COLO829 (cell line): ENCODE measurements at regions not wholly inside any gene's neighbourhood (a gene's known extent, or its start where the extent isn't known, plus 50 kb on each side); places are given as distances from the start of the nearest gene placed in this dataset.

Source experiments
- DNase-seq: peaks from one replicate; pipeline ENCODE4 v3.0.0; 2012; ENCODE audit warnings: low spot score

- no peak for DNase-seq
These were observed 1252.1 kb upstream of the ADGRL4 start for GRCh38 chr1:80258659-80259058.

GRCh38 chr1:80251591-80251990 lies 1245.1 kb upstream of the ADGRL4 start:
- no peak for DNase-seq

- DNase-seq, result no peak
These were observed 1244.6 kb upstream of the ADGRL4 start for GRCh38 chr1:80251171-80251570.

GRCh38 chr1:80250573-80251168 lies 1244.1 kb upstream of the ADGRL4 start:
- DNase-seq, result no peak

- no peak for DNase-seq
These were observed 1243.2 kb upstream of the ADGRL4 start for GRCh38 chr1:80249699-80250098.

- DNase-seq, result no peak
These were observed 1242.4 kb upstream of the ADGRL4 start for GRCh38 chr1:80248886-80249285.

- no peak for DNase-seq
These were observed 1239.3 kb upstream of the ADGRL4 start for GRCh38 chr1:80245813-80246212.

- DNase-seq, result no peak
These were observed 1237.8 kb upstream of the ADGRL4 start for GRCh38 chr1:80244372-80244771.

- DNase-seq, result no peak
These were observed 1235.0 kb upstream of the ADGRL4 start for GRCh38 chr1:80241566-80241965.

GRCh38 chr1:80225510-80225909 lies 1219.0 kb upstream of the ADGRL4 start:
- no peak for DNase-seq

GRCh38 chr1:80221319-80221718 lies 1214.8 kb upstream of the ADGRL4 start:
- DNase-seq, result no peak

GRCh38 chr1:80218112-80218511 lies 1211.6 kb upstream of the ADGRL4 start:
- peak; percentile 1 for DNase-seq

- peak; percentile 20 for DNase-seq
These were observed 1211.0 kb upstream of the ADGRL4 start for GRCh38 chr1:80217377-80217986.

GRCh38 chr1:80214888-80215540 lies 1208.5 kb upstream of the ADGRL4 start:
- no peak for DNase-seq

- DNase-seq, result no peak
These were observed 1206.4 kb upstream of the ADGRL4 start for GRCh38 chr1:80212948-80213347.

- no peak for DNase-seq
These were observed 1205.3 kb upstream of the ADGRL4 start for GRCh38 chr1:80211691-80212380.

GRCh38 chr1:80202118-80202517 lies 1195.6 kb upstream of the ADGRL4 start:
- DNase-seq, result no peak

- DNase-seq, result no peak
These were observed 1187.7 kb upstream of the ADGRL4 start for GRCh38 chr1:80194221-80194620.

- no peak for DNase-seq
These were observed 1174.9 kb upstream of the ADGRL4 start for GRCh38 chr1:80181418-80181817.

GRCh38 chr1:80171631-80172030 lies 1165.1 kb upstream of the ADGRL4 start:
- no peak for DNase-seq

GRCh38 chr1:80170811-80171485 lies 1164.4 kb upstream of the ADGRL4 start:
- DNase-seq, result no peak

GRCh38 chr1:80164150-80164549 lies 1157.6 kb upstream of the ADGRL4 start:
- no peak for DNase-seq
